ENCODE measurements at regions not wholly inside any gene's neighbourhood (a gene's known extent, or its start where the extent isn't known, plus 50 kb on each side); places are given as distances from the start of the nearest gene placed in this dataset.

DNA sequence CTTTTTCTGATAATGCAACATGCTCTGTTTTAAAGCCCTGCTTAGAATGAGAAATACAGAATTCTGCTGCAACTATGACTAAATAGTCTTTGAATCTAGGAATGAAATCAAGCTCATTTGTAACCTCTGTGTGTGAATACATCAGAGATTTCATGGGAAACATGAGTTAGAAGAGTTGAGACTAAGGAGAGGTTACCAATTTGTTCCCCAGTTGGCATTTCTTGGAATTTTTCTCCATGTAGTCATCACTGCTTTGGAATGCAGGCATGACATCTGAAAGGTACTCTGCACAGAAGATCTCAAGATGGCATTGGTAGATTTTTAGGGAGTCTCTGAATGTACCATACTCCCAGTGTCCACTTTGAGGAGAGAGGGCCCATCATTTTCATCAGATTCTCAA, 237.2 kb downstream of the TFAP2A start:
- TF ChIP-seq POLR2A (IDR thresholded peaks at IDR 0.05) (no peak), CTCF (IDR thresholded peaks at IDR 0.05 in 4 of 5, conservative IDR thresholded peaks at IDR 0.05 in 1 of 5) (no peak)

Measured in gastrocnemius medialis (tissue), 4 donors.